Skin of body (tissue), 2 donors: ENCODE measurements at regions not wholly inside any gene's neighbourhood (a gene's known extent, or its start where the extent isn't known, plus 50 kb on each side); places are given as distances from the start of the nearest gene placed in this dataset. TPM values are rescaled to one million over a fixed set of nuclear protein-coding genes. Genes with fewer than 3 reads are reported as not detected.

Experiments used
- DNase-seq: peaks from one replicate; lab custom pipeline; 2025; lab: John Stamatoyannopoulos, UW
- small RNA-seq: library from RNA; depleted of rRNA; stranded (forward); fragments of <200 nt; gene quantifications from one replicate; pipeline ENCODE3, GENCODE V24; 2014; ENCODE audit warnings: low replicate concordance

- no peak for DNase-seq
Observed at GRCh38 chr9:88920645-88921044, 70.6 kb upstream of the S1PR3 start.

DNA sequence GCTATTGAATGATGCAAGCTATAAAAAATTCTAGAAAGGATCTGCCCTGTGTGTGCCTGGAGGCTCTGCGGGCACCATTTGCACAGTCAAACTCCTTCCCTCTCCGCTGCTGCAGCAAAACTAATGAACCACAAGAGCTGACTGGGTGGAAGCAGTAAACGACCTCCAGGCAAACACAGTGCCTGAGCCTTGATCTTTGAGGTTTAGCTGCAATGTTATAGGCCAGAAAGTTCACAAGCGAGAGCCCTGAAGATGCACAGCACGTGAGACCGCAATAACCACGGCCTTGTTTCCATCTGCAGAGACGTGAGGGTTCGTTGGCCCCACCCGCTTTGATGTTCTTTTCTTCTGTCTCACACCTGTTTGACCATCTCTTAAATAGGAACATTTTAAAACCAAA lies 69.2 kb upstream of the S1PR3 start:
- no peak for DNase-seq

- DNase-seq: no peak
Observed at GRCh38 chr9:88923092-88923491, 68.2 kb upstream of the S1PR3 start.

DNA sequence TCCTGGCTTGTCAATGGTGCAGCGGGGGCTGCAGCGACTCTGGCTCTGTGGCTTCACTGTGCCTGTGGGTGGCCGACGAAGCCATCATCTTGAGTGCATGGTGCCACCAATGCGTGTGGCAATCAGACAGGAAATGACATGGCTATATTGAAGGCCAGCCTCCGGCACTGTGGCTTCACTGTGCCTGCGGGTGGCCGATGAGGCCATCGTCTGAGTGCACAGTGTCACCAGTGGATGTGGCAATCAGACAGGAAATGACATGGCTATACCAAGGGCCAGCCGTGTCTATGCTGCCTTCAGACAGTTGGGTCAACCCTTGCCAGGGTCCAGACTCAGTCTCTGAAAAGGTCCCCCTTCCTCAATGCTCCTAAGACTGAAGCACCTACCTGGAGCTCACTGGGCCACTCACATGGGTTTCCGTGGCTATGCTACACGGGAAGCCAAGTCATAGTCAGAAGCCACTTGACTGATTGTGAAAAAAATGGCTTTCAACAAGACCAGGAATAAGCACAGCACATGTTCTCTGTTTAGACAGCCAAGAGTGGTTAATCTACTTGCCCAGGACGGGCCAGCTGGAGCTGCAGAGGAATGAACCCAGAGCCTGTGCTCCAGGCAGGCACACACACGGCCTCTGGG lies 67.5 kb upstream of the S1PR3 start:
- no peak for DNase-seq

DNA sequence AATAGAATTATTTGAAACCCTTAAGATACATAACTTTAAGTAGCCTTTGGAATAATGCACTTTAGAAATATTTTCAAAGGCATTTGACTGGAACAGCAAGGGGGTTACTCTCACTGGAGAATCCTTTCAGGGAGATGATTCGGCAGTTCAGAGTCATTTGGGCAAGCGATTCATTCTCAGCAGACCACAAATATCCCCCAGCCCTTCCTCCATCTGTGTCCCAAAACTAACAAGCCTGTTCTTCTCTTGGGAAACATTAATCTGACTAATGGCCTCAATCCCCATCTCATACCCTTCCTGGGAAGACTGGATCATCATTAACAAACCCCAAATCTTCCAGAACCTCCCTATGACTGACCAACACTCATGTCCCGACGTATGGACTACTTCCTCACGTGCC lies 65.8 kb upstream of the S1PR3 start:
- DNase-seq: no peak

GRCh38 chr9:88926781-88927505 lies 64.3 kb upstream of the S1PR3 start:
- no peak for DNase-seq

- DNase-seq: no peak
Observed at GRCh38 chr9:88927510-88927909, 63.8 kb upstream of the S1PR3 start.

- no peak for DNase-seq
Observed at GRCh38 chr9:88930716-88931115, 60.6 kb upstream of the S1PR3 start.

GRCh38 chr9:88932766-88933165 lies 58.5 kb upstream of the S1PR3 start:
- no peak for DNase-seq

DNA sequence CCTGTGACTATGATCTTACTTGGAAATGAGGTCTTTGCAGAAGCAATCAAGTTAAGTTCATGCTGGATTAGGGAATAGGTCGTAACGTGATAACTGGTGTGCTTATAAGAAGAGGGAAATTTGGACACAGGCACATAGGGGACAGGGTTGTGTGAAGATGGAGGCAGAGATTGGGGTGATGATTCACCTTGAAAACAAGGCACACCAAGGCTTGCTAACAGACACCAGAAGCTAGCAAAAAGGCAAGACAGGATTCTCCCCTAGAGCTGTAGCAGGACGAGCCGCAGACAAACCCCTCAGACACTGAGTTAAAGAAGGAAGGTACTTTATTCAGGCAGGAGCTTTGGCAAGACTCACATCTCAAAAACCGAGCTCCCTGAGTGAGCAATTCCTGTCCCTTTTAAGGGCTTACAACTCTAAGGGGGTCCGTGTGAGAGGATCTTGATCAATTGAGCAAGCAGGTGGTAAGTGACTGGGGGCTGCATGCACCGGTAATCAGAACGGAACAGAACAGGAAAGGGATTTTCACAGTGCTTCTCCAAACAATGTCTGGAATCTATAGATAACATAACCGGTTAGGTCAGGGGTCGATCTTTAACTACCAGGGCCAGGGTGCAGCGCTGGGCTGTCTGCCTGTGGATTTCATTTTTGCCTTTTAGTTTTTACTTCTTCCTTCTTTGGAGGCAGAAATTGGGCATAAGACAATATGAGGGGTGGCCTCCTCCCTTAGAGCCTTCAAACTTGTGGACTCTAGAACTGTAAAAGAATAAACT lies 57.5 kb upstream of the S1PR3 start:
- DNase-seq: no peak

GRCh38 chr9:88934876-88935535 lies 56.3 kb upstream of the S1PR3 start:
- no peak for DNase-seq

DNA sequence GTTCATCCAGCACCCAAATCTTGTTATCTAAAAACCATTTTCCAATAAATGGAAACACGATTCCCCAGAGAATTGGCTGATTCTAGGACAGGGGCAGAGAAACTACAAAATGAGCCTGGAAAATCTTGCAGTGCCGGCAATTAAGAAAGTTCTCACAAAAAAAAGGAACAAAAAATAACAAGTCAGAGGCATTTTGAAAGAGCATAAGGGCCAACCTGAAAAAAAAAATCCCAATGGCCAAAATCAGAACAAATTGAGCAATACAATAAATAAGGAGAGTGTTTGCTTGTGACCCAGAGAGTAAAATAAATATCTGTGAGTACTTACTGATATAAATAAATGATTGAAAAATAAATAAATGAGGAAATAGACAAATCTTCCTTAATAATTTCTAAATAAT lies 55.1 kb upstream of the S1PR3 start:
- DNase-seq: no peak

DNA sequence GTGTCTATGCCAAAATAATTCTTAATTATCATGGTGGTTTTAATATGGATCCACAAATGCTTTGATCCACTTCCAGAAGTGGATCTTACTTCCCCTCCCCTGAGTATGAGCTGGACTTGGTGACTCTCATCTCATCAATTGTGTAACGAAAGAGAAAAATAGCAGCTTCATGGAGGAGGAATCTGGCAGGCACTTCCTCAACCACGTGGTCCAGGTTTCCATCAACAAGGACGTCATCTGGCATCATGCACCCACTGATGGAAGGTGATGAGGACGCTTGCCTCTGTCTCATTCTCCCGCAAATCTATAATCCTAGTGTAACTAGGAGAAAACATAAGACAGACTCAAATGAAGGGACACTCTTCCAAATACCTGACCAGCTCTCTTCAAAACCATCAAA lies 54.6 kb upstream of the S1PR3 start:
- DNase-seq: no peak

GRCh38 chr9:88937248-88937647 lies 54.0 kb upstream of the S1PR3 start:
- DNase-seq: no peak

GRCh38 chr9:88938189-88938588 lies 53.1 kb upstream of the S1PR3 start:
- no peak for DNase-seq

Small RNA genes lying in the stretch of these regions (small RNA-seq; reads per million reads assigned to genes)
- gene MIR4289: not detected
